ENCODE measurements at regions not wholly inside any gene's neighbourhood (a gene's known extent, or its start where the extent isn't known, plus 50 kb on each side); places are given as distances from the start of the nearest gene placed in this dataset.

DNA sequence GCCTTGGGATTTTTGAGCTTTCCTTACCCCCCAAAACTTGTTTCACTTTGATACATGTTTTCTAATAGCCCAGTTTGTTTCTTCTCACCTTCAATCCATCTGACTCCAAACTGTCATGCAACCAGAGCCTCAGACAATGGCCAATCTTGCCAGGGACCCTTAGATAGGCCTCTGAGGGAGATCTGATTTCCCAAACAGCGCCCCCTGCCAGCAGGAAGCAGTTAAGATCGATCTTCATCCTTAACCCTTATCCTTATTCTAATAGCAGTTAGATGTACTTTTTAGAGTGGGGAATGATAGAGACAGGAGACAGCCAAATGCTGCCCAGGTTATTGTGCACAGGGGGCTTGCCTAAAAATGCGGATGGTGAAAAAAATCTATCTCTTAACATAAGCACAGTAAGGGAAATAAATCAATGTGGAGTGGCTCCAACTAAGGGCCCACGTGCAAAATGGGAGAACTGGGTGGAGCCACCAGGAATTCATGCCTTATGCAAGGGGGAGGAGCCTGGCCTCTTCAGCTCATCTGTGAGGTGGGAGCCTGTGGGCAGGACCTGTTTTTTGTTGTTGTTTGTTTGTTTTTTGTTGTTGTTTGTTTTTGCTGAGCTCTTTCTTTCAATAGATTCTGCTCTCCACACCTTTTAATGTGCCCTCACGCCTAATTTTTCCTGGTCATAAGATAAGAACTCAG, 833.6 kb upstream of the AGA start:
- DNase-seq (ENCODE audit: low read depth), result no peak

- no peak for DNase-seq (ENCODE audit: low read depth)
These were observed 838.1 kb upstream of the AGA start for GRCh38 chr4:178280362-178280761.

- no peak for DNase-seq (ENCODE audit: low read depth)
These were observed 846.2 kb upstream of the AGA start for GRCh38 chr4:178288462-178288861.

DNA sequence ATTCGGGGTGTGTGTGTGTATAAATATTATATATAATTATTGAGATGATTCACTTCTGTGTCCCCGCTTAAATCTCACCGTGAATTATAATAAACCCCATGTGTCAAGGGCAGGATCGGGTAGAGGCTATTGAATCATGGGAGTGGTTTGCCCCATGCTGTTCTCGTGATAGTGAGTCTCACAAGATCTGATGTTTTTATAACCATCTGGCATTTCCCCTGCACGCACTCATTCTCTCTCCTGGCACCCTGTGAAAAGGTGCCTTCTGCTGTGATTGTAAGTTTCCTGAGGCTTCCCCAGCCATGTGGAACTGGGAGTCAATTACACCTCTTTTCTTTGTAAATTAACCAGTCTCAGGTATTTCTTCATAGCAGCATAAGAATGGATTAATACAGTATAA, 851.4 kb upstream of the AGA start:
- DNase-seq (ENCODE audit: low read depth), result no peak

- DNase-seq (ENCODE audit: low read depth), result no peak
These were observed 854.4 kb upstream of the AGA start for GRCh38 chr4:178296669-178297068.

GRCh38 chr4:178306565-178306964, 864.3 kb upstream of the AGA start:
- no peak for DNase-seq (ENCODE audit: low read depth)

DNA sequence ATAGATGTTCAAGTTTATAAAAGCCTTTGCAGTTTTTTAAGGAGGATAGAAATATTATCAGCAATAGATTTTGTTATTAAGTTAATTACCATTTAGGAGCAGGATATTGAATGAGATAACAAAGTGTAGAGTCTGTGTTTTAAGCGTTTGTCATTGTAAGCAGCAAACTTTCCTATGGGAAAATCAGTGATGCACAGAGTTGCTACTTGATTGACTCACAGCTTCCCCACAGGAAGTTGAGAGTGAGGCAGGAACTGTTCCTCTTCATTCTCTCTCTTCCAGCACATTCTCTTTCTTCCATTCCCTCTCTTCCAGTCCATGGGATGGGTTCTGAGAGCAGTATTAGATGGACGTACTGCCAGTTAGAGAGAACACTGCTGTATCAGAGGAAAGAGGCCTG, 867.7 kb upstream of the AGA start:
- no peak for DNase-seq (ENCODE audit: low read depth)

DNA sequence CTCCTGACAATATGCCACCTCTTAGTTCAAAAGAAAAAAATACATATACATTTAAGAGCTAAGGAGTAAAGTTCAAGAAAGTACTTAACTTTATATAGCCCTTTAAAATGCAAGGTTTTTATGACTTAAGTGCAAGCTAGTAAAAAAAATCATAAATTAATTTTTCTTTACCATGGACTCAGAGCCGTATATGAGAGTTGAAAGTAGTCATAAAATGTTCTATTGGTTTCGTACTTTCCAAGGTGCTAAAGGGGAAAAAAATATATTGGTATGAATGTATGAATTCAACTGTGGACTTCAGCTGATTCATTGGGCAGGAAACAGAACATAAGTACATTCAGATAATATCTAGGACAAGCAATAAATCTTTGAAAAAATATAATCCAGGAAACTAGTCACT, 869.8 kb upstream of the AGA start:
- DNase-seq (ENCODE audit: low read depth), result no peak

- no peak for DNase-seq (ENCODE audit: low read depth)
These were observed 872.0 kb upstream of the AGA start for GRCh38 chr4:178314287-178314686.

DNA sequence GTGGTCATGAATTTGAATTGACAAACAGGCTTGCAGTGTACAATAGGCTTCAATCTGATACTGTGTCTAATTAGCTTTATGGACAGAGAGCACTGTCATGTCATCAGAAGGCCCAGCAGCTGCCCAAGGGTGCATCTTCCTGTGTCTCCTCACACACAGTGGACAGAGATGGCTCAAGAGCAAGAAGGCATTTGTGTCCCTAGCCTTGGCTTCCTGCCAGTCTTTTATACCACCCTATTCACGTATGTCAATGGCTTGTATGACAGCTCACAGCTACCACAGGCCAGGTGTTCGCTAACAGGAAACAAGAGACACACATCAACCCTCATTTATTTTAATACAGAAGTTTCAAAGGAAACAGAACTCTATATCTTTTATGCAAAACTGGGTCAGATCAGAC, 874.0 kb upstream of the AGA start:
- no peak for DNase-seq (ENCODE audit: low read depth)

DNA sequence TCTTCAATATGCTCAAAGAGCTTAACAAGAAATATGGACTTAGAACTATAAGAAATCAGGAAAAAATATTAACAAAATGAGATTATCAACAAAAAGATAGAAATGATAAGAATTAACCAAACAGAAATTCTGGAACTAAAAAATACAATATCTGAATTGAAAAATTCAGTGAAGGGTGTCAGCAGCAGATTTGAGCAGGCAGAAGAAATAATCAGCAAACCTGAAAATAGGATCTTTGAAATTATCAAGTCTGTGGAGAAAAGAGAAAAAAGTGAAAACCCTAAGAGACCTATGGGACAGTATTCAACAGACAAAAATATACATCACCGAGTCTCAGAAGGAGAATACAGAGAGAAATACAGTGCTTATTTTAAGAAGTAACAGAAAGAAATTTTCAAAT, 877.8 kb upstream of the AGA start:
- DNase-seq (ENCODE audit: low read depth), result no peak

GRCh38 chr4:178322524-178323183, 880.4 kb upstream of the AGA start:
- DNase-seq (ENCODE audit: low read depth), result no peak

GRCh38 chr4:178329226-178329872, 887.1 kb upstream of the AGA start:
- no peak for DNase-seq (ENCODE audit: low read depth)

GRCh38 chr4:178333355-178333754, 891.1 kb upstream of the AGA start:
- no peak for DNase-seq (ENCODE audit: low read depth)

- no peak for DNase-seq (ENCODE audit: low read depth)
These were observed 897.5 kb upstream of the AGA start for GRCh38 chr4:178339769-178340168.

DNA sequence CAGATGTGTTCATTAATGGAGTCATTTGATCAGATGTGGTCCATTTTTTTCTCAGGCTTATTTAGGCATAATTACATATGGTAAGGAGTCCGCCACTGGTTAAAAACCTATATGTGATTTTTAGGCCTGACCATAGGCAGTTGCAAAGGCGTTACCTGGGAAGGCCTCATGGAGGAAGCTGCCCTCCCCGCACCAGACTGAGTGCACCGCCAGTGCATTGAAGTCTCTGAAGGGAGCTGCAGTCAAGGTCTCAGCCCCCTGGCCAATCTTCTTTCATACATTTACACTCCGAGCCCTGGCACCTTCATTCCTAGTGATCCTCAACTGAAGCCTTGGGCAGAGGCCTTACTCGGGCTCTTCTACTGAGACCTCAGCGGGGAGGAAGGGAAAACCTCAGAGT, 898.2 kb upstream of the AGA start:
- no peak for DNase-seq (ENCODE audit: low read depth)

DNA sequence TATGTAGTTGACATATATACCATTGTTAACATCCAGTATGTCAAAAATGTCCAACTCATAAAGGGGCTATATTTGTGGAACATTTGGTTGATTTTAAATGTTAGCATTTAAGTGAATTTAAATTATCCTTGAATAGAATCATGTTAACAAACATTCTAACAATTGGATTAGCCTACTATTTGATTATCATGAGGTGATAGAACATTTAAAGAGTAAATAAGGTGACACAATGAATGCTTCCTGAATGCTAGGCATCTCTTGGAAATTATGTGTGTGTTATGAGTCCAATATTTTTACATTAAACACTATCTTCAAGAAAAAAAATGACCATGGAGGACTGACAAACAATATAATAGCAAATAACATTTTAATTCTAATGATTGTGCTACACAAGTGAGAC, 901.9 kb upstream of the AGA start:
- DNase-seq (ENCODE audit: low read depth), result no peak

GRCh38 chr4:178347111-178347510, 904.9 kb upstream of the AGA start:
- no peak for DNase-seq (ENCODE audit: low read depth)

GRCh38 chr4:178349601-178350000, 907.4 kb upstream of the AGA start:
- no peak for DNase-seq (ENCODE audit: low read depth)

- no peak for DNase-seq (ENCODE audit: low read depth)
These were observed 908.9 kb upstream of the AGA start for GRCh38 chr4:178351185-178351584.

DNA sequence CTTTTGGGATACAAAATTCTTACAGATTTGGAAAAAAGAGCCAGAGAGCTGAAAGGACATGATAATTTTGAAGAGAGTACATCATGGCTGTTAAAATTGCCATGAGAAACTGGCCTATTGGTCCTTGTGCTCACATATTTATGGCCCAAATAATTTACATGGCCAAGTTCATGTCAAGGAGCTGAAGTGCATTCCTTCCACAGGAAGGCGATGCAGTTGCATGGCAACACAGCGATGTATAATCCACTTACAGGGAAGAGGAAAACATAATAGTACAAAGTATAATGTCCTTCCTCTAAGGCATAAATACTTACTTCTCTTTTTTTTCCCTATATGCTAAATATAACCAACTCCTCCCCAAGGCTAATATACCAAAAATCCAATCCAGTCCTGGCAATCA, 914.5 kb upstream of the AGA start:
- no peak for DNase-seq (ENCODE audit: low read depth)

- no peak for DNase-seq (ENCODE audit: low read depth)
These were observed 943.2 kb upstream of the AGA start for GRCh38 chr4:178385481-178385880.

GRCh38 chr4:178387756-178388155, 945.5 kb upstream of the AGA start:
- no peak for DNase-seq (ENCODE audit: low read depth)

- no peak for DNase-seq (ENCODE audit: low read depth)
These were observed 953.6 kb upstream of the AGA start for GRCh38 chr4:178395798-178396197.
